Cardiac fibroblast (primary cell): ENCODE measurements at regions not wholly inside any gene's neighbourhood (a gene's known extent, or its start where the extent isn't known, plus 50 kb on each side); places are given as distances from the start of the nearest gene placed in this dataset.

ENCODE experiments used
- DNase-seq, 2 donors: peaks; one replicate each; pipeline versions ENCODE4 v3.0.0 to v3.0.0-alpha.2; 2010; ENCODE audit warnings: low read depth in 2 of 2
- H3K4me3 ChIP-seq, 2 donors: replicated peaks in 1 of 2; 1 replicate in 1 of 2; 2 replicates in 1 of 2; pipeline ENCODE4 v1.5.1; 2011; ENCODE audit warnings: low read depth in 2 of 2, low read length in 2 of 2, mild to moderate bottlenecking in 2 of 2, moderate library complexity in 1 of 2
- TF ChIP-seq, protein P1 (sequence below): IDR thresholded peaks from one replicate; pipeline ENCODE4 v1.5.1; 2011; ENCODE audit warnings: low read depth, mild to moderate bottlenecking, low read length, inconsistent platforms

- DNase-seq = no peak
- TF ChIP-seq, protein P1, sequence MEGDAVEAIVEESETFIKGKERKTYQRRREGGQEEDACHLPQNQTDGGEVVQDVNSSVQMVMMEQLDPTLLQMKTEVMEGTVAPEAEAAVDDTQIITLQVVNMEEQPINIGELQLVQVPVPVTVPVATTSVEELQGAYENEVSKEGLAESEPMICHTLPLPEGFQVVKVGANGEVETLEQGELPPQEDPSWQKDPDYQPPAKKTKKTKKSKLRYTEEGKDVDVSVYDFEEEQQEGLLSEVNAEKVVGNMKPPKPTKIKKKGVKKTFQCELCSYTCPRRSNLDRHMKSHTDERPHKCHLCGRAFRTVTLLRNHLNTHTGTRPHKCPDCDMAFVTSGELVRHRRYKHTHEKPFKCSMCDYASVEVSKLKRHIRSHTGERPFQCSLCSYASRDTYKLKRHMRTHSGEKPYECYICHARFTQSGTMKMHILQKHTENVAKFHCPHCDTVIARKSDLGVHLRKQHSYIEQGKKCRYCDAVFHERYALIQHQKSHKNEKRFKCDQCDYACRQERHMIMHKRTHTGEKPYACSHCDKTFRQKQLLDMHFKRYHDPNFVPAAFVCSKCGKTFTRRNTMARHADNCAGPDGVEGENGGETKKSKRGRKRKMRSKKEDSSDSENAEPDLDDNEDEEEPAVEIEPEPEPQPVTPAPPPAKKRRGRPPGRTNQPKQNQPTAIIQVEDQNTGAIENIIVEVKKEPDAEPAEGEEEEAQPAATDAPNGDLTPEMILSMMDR = no peak
These were observed 144.1 kb downstream of the SOCS6 start for GRCh38 chr18:70432804-70433400.

DNA sequence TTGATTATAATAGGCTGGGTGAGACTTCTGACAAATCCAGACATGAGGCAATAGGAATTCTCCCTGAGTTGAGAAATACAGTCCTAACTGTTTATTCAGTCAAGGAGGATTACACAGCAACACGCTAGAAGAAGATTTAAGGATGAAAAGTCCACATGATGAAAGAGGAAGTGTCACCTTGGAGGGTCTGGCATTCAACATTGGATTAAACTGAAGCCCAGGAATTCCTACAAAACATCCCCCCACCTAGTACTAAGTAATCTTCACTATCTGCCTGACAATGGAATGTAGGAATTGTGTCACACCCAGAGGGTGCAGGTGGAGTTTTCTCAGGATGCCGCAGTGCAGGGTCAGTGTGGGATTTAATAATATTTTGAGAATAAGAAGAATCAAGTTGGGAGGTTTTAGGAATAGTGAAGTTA is 142.4 kb downstream of the SOCS6 start:
- peak; percentile 47 to 79 for DNase-seq
- TF ChIP-seq, protein P1 = no peak
- no peak overlapping the region for H3K4me3 ChIP-seq

More at GRCh38 chr18:70432804-70433400, 144.1 kb downstream of the SOCS6 start:
- H3K4me3 ChIP-seq = no peak overlapping the region

DNA sequence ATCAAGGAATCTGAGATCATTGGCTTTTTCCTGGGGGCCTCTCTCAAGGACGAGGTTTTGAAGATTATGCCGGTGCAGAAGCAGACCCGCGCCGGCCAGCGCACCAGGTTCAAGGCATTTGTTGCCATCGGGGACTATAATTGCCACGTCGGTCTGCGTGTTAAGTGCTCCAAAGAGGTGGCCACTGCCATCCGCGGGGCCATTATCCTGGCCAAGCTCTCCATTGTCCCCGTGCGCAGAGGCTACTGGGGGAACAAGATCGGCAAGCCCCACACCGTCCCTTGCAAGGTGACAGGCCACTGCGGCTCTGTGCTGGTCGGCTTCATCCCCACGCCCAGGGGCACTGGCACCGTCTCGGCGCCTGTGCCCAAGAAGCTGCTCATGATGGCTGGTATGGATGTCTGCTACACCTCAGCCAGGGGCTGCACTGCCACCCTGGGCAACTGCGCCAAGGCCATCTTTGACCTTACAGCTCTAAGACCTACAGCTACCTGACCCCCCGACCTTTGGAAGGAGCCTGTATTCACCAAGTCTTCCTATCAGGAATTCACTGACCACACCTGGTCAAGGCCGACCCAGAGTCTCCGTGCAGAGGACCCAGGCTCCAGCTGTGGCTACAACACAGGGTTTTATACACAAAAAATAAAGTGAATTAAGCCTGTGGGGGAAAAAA is 141.8 kb downstream of the SOCS6 start:
- DNase-seq = no peak
- TF ChIP-seq, protein P1 = no peak
- H3K4me3 ChIP-seq = no peak overlapping the region

- TF ChIP-seq, protein P1 = no peak
- H3K4me3 ChIP-seq = no peak overlapping the region
- DNase-seq = no peak
These were observed 141.1 kb downstream of the SOCS6 start for GRCh38 chr18:70429847-70430500.

GRCh38 chr18:70428439-70428838 is 139.6 kb downstream of the SOCS6 start:
- TF ChIP-seq, protein P1 = no peak
- no peak for DNase-seq
- no peak overlapping the region for H3K4me3 ChIP-seq

DNA sequence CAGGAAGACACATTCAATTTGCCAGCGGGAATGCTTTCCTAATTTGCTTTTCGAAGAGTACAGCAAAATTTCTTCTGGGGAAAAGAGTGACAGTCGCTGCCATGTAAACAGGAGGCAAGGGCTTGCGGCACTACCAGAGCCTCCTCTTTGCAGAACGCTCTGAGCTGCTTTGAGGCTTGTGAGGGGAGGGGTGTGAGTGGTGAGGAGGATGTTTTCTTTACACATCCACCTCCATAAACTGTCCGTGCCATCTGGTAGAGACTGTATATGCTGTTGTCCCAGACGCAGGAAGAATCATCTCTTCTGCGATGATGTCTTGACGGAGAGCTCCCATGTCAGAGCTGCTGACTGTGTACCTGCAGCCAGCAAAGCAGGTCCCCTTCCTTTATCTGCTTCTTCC is 138.0 kb downstream of the SOCS6 start:
- H3K4me3 ChIP-seq = no peak overlapping the region
- TF ChIP-seq, protein P1 = no peak
- no peak for DNase-seq
